ENCODE measurements at regions not wholly inside any gene's neighbourhood (a gene's known extent, or its start where the extent isn't known, plus 50 kb on each side); places are given as distances from the start of the nearest gene placed in this dataset.

DNA sequence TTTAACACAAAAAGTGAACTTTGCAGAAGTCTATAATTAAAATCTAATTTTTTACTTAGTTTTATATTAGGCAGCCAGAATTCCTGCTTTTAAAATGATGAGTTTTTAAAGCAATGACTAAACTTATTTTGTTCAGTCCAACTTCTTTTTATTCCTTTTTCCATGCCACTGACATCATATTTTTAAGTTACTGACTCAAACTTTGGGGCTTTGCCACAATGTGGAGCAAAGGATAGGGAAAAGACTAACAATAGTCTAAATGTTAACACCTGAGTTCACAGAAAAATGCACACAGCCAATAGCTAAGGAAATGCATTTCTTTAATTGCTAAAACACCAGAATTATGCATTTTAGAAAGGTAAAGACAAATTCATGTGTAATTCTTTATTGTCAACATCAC is 647.6 kb upstream of the DPPA4 start:
- TF ChIP-seq ZNF274 (IDR thresholded peaks at IDR 0.05; ENCODE audit: low read depth, low read length): no peak
- no peak for TF ChIP-seq YY1 (IDR thresholded peaks at IDR 0.05; ENCODE audit: insufficient read depth, insufficient read length)
- TF ChIP-seq SUZ12 (IDR thresholded peaks at IDR 0.05; ENCODE audit: extremely low read depth, insufficient read depth, insufficient read length): no peak

All from NT2/D1 (cell line).